D721Med (cell line): ENCODE measurements at regions not wholly inside any gene's neighbourhood (a gene's known extent, or its start where the extent isn't known, plus 50 kb on each side); places are given as distances from the start of the nearest gene placed in this dataset.
A peak's percentile ranks its signal among the peaks of the same experiment; 100 is the strongest.

ENCODE experiments used
- DNase-seq: peaks from one replicate; pipeline ENCODE4 v3.0.0; 2011; ENCODE audit warnings: low spot score; ENCODE audit not compliant: insufficient read length
- FAIRE-seq: peaks from 2 replicates; lab custom pipeline; 2011; peaks lifted over from hg19 to GRCh38; lab: Jason Lieb, UNC
- TF ChIP-seq, protein P1 (sequence below): IDR thresholded peaks from 2 replicates; pipeline ENCODE4 v1.5.1; 2012; ENCODE audit warnings: mild to moderate bottlenecking, control low read depth; ENCODE audit not compliant: insufficient read depth; ENCODE audit errors: missing control alignments

DNA sequence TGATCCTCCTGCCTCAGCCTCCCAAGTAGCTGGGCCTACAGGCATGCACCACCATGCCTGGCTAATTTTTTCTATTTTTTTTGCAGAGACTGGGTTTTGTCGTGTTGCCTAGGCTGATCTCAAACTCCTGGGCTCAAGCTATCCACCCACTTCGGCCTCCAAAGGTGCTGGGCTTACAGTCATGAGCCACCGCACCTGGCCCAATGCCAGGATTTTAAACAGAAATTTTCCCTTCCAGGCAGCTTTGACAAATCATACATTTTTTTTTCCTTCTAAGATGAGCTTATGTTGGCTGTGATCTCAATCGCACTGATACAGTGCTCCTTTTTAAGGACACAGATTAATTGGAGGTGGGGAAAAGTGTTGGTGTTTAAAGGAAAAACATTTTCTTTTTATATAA lies 73.2 kb upstream of the CD2AP start:
- FAIRE-seq (no peak), DNase-seq (no peak)
- TF ChIP-seq, protein P1, sequence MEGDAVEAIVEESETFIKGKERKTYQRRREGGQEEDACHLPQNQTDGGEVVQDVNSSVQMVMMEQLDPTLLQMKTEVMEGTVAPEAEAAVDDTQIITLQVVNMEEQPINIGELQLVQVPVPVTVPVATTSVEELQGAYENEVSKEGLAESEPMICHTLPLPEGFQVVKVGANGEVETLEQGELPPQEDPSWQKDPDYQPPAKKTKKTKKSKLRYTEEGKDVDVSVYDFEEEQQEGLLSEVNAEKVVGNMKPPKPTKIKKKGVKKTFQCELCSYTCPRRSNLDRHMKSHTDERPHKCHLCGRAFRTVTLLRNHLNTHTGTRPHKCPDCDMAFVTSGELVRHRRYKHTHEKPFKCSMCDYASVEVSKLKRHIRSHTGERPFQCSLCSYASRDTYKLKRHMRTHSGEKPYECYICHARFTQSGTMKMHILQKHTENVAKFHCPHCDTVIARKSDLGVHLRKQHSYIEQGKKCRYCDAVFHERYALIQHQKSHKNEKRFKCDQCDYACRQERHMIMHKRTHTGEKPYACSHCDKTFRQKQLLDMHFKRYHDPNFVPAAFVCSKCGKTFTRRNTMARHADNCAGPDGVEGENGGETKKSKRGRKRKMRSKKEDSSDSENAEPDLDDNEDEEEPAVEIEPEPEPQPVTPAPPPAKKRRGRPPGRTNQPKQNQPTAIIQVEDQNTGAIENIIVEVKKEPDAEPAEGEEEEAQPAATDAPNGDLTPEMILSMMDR = no peak

GRCh38 chr6:47405273-47405672 lies 72.3 kb upstream of the CD2AP start:
- TF ChIP-seq, protein P1 = no peak
- DNase-seq (no peak), FAIRE-seq (no peak)

DNA sequence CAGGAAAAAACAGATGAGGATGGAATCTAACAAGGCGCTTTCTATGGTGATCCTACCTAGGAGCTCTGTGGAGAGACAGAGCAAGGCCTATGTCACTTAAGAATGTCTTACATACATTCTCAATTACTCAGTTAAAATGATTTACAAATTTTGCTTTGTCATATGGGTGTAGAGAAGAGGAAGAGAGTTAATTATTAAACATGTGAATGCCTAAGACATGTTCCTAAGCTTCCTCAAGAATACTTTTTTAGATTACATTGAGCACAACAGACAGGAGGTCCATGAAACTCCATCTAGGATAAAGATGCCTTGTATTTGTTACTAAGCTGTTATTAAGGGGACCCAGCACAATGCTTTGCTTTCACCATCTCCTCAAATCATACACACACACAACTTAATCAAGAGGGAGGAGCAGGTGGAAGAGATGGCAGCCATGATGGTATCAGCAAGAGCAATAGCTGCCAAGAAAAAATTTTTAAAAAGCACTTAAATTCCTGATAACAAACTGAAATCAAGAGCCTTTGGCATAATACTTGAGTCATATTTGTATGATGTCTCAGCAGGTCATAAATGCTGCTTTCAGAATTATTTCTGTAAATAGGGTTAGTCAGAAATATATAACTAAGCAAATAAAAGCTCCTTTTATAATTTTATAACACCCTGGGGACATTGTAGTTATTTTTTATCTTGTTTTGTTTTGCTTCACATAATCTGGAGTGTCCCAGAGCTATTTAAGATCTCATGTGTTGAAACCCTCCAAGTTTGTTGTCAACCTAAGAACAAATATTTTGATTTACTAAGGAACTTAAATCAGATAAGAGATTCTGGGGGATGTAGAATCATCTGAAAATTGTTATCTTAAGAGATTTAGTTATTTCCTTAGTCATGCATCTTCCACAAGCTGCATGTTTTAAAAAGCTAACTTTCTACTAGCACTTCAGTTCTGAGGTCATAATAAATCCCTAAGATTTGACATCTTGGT lies 70.0 kb upstream of the CD2AP start:
- TF ChIP-seq, protein P1 = no peak
- DNase-seq (no peak), FAIRE-seq (no peak)

GRCh38 chr6:47413752-47414422 lies 63.7 kb upstream of the CD2AP start:
- DNase-seq = peak; percentile 16
- peak; percentile 84 for FAIRE-seq
- TF ChIP-seq, protein P1 = peak; percentile 92

GRCh38 chr6:47414423-47415167 lies 63.0 kb upstream of the CD2AP start:
- FAIRE-seq = no peak
- TF ChIP-seq, protein P1 = no peak
- DNase-seq = no peak

GRCh38 chr6:47416396-47417345 lies 60.9 kb upstream of the CD2AP start:
- TF ChIP-seq, protein P1 = no peak
- DNase-seq (no peak), FAIRE-seq (no peak)
